Left hindlimb (tissue), 1 donor: ENCODE measurements at regions not wholly inside any gene's neighbourhood (a gene's known extent, or its start where the extent isn't known, plus 50 kb on each side); places are given as distances from the start of the nearest gene placed in this dataset.
A peak's percentile ranks its signal among the peaks of the same experiment; 100 is the strongest.
"Not testable (repeated sequence)": the region's sequence is repeated elsewhere in the genome, so short reads cannot be mapped to it uniquely, and the experiment has no call there.

ENCODE experiments used
- DNase-seq: peaks from one replicate; pipeline ENCODE4 v3.0.0-alpha.2; 2018

DNA sequence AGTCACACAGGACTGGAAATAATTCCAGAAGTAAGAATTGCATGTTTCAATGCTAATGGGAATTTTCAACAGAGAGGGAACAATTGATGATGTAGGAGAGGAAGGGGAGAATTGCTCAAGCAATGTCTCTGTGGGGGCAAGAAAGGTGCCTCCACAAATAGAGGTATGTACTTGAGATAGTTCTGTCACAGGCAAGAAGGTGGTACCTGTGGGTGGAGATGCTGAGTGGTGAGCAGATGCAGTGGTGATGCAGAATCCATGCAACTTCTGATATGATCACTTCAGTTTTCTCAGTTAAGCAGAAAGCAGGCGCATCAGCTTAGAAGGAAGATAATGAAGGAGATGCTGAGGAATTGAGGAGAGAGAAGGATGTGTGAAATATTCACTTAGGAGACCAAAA, 55.1 kb upstream of the SEC24B start:
- DNase-seq, result no peak

DNA sequence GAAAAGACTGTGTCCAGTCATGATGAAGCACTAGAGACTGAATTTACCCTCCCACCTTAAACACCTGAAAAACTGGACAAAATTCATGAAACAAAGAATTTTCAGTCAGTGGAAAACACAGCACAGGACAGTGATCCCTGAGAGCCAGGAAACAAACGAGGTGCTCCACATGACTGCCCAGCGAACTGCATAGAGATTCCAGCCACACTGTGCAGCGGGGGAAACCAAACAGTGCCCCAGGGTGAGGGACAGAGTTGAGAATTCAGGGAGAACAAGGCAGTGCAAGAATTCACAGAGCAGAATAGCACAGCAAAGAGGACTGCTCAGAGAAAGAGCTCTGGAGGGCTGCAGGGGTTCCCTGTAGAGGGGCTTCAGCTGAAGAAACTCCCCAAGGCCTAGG, 55.5 kb upstream of the SEC24B start:
- DNase-seq, result no peak

DNA sequence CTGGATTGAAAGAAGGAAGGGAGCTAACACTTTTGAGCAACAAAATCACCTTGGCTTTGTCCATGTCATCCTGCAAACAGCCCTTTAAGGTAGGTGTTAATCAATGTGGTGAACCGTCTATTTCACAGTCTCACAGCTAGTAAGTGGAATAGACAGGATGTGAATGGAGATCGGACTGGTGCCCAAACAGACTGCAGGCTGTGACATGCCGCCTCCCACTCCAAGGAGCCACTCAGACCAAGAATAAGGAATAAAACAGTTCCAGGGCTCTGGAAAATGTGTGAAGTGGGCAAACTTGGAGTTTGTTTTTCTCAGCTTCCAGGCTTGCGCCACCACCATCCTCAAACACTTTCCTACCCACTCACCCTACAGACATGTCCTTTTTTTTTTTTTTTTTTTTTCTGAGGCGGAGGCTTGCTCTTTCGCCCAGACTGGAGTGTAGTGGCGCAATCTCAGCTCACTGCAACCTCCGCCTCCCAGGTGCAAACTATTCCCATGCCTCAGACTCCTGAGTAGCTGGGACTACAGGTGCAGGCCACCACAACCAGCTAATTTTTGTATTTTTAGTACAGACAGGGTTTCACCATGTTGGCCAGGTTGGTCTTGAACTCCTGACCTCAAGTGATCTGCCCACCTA, 57.7 kb upstream of the SEC24B start:
- DNase-seq, result no peak

DNA sequence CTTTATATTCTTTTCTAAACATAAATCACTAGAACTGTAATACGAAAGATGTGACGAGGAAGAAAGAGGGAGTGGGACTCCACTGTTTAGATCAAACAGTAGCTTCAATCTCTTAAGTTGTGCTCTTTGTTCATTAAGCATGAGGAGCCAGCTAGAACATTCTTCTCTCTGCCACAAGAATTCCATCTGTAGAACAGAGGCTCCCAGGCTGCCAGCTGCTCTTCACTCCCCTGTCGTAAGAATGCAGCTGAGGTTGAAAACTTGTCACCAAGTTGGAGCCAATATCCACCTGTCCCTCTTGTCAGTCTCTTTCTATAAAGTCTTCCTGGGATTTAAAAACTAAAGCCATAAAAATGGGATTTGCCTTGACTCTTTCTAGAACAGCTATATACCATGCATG, 65.0 kb upstream of the SEC24B start:
- DNase-seq, result no peak

DNA sequence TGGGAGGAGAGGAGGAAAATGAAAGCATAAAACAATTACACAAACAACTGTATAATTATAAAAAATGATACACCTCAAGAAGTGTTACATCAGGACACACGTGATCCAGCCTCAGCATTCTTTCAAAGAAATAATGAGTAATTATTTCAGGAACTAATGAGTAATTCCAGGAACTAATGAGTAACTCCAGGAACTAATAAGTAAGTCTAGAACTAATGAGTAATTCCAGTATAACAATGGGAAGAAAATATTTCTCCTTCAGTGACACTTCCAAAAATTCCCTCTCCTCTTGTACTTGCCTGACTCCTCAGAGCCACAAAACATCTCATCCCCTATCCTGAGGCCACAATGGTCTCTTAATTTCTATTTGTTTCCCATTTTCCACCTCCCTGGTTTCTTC, 63.5 kb upstream of the COL25A1 start:
- no peak for DNase-seq

DNA sequence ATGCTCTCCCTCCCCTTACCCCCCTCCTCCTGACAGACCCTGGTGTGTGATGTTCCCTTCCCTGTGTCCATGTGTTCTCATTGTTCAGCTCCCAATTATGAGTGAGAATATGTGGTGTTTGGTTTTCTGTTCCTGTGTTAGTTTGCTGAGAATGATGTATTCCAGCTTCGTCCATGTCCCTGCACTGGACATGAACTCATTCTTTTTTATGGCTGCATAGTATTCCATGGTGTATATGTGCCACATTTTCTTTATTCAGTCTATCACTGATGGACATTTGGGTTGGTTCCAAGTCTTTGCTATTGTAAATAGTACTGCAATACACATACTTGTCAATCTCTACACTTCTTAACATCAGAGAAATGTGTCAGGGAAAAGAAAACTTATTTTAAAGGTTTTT, 62.8 kb upstream of the COL25A1 start:
- not testable (repeated sequence) for DNase-seq

DNA sequence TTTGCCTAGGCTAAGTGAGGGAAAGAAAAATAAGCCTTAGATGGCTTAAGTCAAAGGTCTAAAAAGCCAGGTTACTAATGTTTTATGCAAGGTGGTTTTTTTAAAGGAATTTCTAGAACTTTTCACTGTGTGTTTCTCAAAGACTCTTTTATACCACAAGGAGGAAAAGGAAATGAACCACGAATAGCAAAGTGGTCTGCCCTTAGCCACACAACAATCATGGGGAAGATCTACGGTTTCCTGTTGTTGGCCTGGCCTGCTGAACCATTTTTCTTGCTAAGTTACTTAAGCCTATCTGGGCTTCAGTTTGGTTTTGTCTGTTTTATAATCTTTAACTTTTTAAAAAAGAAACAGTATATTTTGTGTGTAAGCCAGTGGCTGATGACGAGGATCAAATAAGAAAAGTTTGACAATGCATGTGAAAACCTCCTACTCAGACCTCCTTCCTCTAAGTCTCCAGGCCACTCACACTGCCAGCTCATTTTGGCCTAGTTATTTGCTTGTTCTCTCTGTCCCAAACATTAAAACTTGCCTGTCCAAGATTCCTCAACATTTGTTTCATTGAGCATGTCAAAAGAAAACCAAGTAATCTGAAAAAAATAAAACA, 56.7 kb upstream of the COL25A1 start:
- peak; percentile 44 for DNase-seq

DNA sequence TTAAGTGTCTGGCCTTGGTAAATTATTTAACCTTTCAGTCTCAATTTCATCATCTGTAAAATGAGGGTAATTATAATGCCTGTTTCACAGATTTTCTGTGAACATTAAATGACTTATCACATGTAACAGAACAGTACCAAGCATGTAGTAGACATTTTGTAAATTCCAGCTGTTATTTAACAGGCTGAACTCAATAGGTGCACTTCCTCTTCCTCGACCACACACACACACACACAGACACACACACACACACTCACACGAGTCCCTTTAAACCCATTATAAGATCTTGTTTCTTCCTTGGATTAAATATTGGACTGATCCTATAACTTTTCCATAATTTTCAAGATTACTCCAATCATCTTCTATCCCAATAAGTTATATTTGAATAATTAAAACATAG, 53.4 kb upstream of the COL25A1 start:
- DNase-seq, result no peak

DNA sequence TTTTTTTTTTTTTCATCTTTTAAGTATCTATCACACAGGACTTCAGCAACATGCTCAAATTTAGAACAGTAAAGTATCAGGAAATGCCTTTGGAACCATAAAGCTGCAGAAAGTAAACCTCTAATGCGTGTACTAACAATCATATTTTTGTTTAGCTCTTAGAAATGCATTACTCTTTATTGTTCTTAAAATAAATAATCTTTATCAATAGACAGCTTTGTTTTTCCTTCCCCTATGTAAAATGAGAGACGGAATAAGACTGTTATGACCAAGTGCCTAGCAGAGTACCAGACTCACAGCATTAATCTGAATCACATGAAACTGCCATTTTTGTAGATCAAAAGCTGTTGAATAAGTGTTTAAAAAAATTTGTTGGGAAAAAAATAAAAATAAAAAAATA, 50.5 kb upstream of the COL25A1 start:
- no peak for DNase-seq
